ENCODE measurements at regions not wholly inside any gene's neighbourhood (a gene's known extent, or its start where the extent isn't known, plus 50 kb on each side); places are given as distances from the start of the nearest gene placed in this dataset.

- TF ChIP-seq LRRFIP1 (CRISPR knock-in tag; conservative IDR thresholded peaks at IDR 0.05) (no peak), ZHX1 (CRISPR knock-in tag; IDR thresholded peaks at IDR 0.05; ENCODE audit: low read depth) (no peak), MED8 (CRISPR knock-in tag; IDR thresholded peaks at IDR 0.05; ENCODE audit: insufficient replicate concordance) (no peak), ZBTB7B (CRISPR knock-in tag; IDR thresholded peaks at IDR 0.05) (no peak), HES4 (CRISPR knock-in tag; IDR thresholded peaks at IDR 0.05; ENCODE audit: borderline replicate concordance) (no peak), CREBL2 (CRISPR knock-in tag; IDR thresholded peaks at IDR 0.05; ENCODE audit: borderline replicate concordance) (no peak), ZC3H13 (CRISPR knock-in tag; IDR thresholded peaks at IDR 0.05) (no peak), GLMP (CRISPR knock-in tag; IDR thresholded peaks at IDR 0.05; ENCODE audit: borderline replicate concordance) (no peak), CEBPB (IDR thresholded peaks at IDR 0.05; ENCODE audit: borderline replicate concordance, low read depth, low read length) (no peak), ELF3 (CRISPR knock-in tag; IDR thresholded peaks at IDR 0.05) (peak; percentile 50; the same call in 1 of the 2 replicates), FOXA1 (IDR thresholded peaks at IDR 0.05) (no peak), FOXA1 (CRISPR knock-in tag; IDR thresholded peaks at IDR 0.05) (no peak; the same call in 1 of the 2 replicates)
Measured at GRCh38 chr2:204437815-204438756, 107.2 kb upstream of the PARD3B start (continued).
